ENCODE measurements at regions not wholly inside any gene's neighbourhood (a gene's known extent, or its start where the extent isn't known, plus 50 kb on each side); places are given as distances from the start of the nearest gene placed in this dataset.

DNA sequence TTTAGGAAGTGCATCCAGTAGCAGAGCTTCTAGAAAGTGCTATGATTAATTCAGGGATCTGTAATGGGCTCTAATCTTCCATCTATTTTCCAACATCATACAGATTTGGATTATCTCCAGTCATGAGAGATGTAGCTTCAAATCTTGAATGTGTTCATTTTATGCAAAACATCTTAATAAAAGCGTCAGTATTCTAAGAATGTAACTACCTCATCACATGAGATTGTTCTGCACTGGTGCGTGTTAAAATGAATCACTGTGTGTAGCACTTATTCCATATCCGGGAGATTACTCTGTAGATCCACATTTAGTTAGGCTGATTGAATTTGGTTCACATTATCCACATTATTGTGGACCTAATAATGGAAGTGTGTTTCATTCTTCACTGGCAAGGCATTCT is 344.9 kb upstream of the CHRM2 start:
- ATAC-seq (ENCODE audit: low FRiP score) (no peak), DNase-seq (ENCODE audit: low spot score) (no peak)
- TF ChIP-seq CTCF (IDR thresholded peaks at IDR 0.05): no peak

DNA sequence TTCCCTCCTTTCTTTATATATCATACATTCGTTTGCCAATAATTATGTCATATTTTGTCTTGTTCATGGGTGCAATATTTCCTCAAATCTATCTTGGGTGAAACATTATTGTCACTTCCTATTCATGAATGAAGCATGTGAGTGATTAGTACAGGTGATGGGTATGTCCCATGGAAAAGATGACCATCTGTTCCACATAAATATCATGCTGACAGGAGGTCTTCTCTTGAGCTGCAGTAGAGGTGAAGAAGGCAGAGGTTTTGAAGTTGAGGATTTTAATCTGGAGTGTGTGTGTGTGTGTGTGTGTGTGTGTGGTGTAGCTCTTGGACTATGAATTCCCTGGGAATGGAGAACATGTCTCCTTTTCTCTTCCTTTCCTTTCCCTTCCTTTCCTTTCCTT is 350.5 kb upstream of the CHRM2 start:
- ATAC-seq (ENCODE audit: low FRiP score) (no peak), DNase-seq (ENCODE audit: low spot score) (no peak)
- no peak for TF ChIP-seq CTCF (IDR thresholded peaks at IDR 0.05)

DNA sequence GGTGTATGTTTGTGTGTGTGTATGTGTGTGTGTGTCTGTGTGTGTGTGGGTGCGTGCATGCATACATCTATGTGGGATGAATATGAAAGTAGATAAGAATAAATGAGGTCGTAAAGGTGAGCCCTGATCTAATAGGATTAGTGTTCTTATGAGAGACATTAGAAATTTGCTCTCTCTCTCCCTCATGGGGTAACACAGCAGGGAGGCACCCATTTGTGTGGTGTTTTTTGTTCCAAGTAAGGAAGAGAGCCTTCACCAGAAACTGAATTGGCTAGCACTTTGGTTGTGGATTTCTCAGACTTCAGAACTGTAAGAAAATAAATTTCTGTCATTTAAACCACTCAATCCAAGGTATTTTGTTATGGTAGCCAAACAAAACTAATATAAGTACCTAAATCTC is 353.7 kb upstream of the CHRM2 start:
- no peak for ATAC-seq (ENCODE audit: low FRiP score)
- DNase-seq (ENCODE audit: low spot score): no peak
- TF ChIP-seq CTCF (IDR thresholded peaks at IDR 0.05): no peak

GRCh38 chr7:136513744-136514143 is 354.7 kb upstream of the CHRM2 start:
- DNase-seq (ENCODE audit: low spot score): no peak
- TF ChIP-seq CTCF (IDR thresholded peaks at IDR 0.05): no peak
- no peak for ATAC-seq (ENCODE audit: low FRiP score)

- no peak for TF ChIP-seq CTCF (IDR thresholded peaks at IDR 0.05)
- ATAC-seq (ENCODE audit: low FRiP score): no peak
- no peak for DNase-seq (ENCODE audit: low spot score)
These were observed 359.0 kb upstream of the CHRM2 start for GRCh38 chr7:136509466-136509865.

DNA sequence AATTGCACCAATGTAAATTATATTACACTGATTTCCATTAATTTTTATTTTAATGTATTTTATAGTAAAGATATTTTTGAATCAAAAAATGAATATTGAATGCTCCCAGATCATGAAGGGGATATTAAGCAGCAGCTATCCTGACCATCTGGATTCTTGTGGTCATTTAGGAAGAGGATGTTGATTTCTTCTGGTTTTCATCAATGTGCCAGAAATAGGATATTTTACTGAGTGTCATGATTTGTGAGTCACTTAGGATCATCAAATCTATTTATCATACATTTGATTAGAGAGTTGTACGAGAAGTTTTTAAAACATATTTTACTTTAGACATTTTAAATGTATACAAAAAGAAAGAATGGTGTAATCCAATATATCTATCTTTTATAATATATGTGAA is 366.3 kb upstream of the CHRM2 start:
- ATAC-seq (ENCODE audit: low FRiP score) (no peak), DNase-seq (ENCODE audit: low spot score) (no peak)
- TF ChIP-seq CTCF (IDR thresholded peaks at IDR 0.05): no peak

- DNase-seq (ENCODE audit: low spot score) (no peak), ATAC-seq (ENCODE audit: low FRiP score) (no peak)
- TF ChIP-seq CTCF (IDR thresholded peaks at IDR 0.05): no peak
These were observed 367.3 kb upstream of the CHRM2 start for GRCh38 chr7:136501151-136501550.

All from omental fat pad (tissue), 3 donors.